Hepatocyte (in vitro differentiated cells): ENCODE measurements at regions not wholly inside any gene's neighbourhood (a gene's known extent, or its start where the extent isn't known, plus 50 kb on each side); places are given as distances from the start of the nearest gene placed in this dataset.

Experiments
- DNase-seq: peaks from one replicate; pipeline ENCODE4 v3.0.0-alpha.2; 2016; ENCODE audit warnings: low spot score
- H2AFZ ChIP-seq: fragments of 200-600 bp; sonication (generic); 2 replicates; pipeline ENCODE4 v1.6.0; 2016; ENCODE audit warnings: antibody characterized with exemption, mild to moderate bottlenecking
- H3K27ac ChIP-seq: fragments of 200-600 bp; sonication (generic); 2 replicates; pipeline ENCODE4 v1.5.1; 2016; ENCODE audit warnings: mild to moderate bottlenecking
- H3K27me3 ChIP-seq: fragments of 200-600 bp; sonication (generic); 2 replicates; pipeline ENCODE4 v1.6.1; 2016
- H3K36me3 ChIP-seq: fragments of 200-600 bp; sonication (generic); replicated peaks from 2 replicates; pipeline ENCODE4 v1.5.1; 2016; ENCODE audit warnings: low read depth; ENCODE audit not compliant: insufficient read depth
- H3K4me1 ChIP-seq: fragments of 200-600 bp; sonication (generic); 2 replicates; pipeline ENCODE4 v1.5.1; 2016; ENCODE audit warnings: mild to moderate bottlenecking, moderate library complexity; ENCODE audit not compliant: insufficient read depth
- H3K4me2 ChIP-seq: fragments of 200-600 bp; sonication (generic); 2 replicates; pipeline ENCODE4 v1.6.0; 2016
- H3K4me3 ChIP-seq: fragments of 200-600 bp; sonication (generic); 2 replicates; pipeline ENCODE4 v1.5.1; 2016; ENCODE audit warnings: mild to moderate bottlenecking
- H3K79me2 ChIP-seq: fragments of 200-600 bp; sonication (generic); 2 replicates; pipeline ENCODE4 v1.6.0; 2017; ENCODE audit warnings: mild to moderate bottlenecking
- H3K9me2 ChIP-seq: fragments of 200-600 bp; sonication (generic); replicated peaks from 2 replicates; pipeline ENCODE4 v1.6.0; 2017; ENCODE audit warnings: mild to moderate bottlenecking; ENCODE audit not compliant: insufficient read depth
- H3K9me3 ChIP-seq: fragments of 200-600 bp; sonication (generic); 2 replicates; pipeline ENCODE4 v1.5.1; 2016; ENCODE audit warnings: low read depth, mild to moderate bottlenecking
- H4K20me1 ChIP-seq: fragments of 200-600 bp; sonication (generic); 2 replicates; pipeline ENCODE4 v1.6.0; 2016; ENCODE audit warnings: mild to moderate bottlenecking; ENCODE audit not compliant: insufficient read depth, poor library complexity, severe bottlenecking
- CTCF ChIP-seq: fragments of 200-600 bp; sonication (generic); IDR thresholded peaks from 2 replicates; pipeline ENCODE4 v1.5.1; 2016; ENCODE audit warnings: antibody characterized with exemption, mild to moderate bottlenecking; ENCODE audit not compliant: poor library complexity
- EZH2 ChIP-seq: fragments of 200-600 bp; sonication (generic); IDR thresholded peaks from 2 replicates; pipeline ENCODE4 v1.6.1; 2016; ENCODE audit warnings: antibody characterized with exemption, mild to moderate bottlenecking, borderline replicate concordance
- EZH2phosphoT487 ChIP-seq: fragments of 200-600 bp; sonication (generic); IDR thresholded peaks from one replicate; pipeline ENCODE4 v1.6.1; 2018; ENCODE audit warnings: antibody characterized with exemption, mild to moderate bottlenecking, low read depth, moderate library complexity; ENCODE audit not compliant: unreplicated experiment, severe bottlenecking
- WGBS: methylation state at CpG from one replicate; pipeline ENCODE4 v1.1.6; 2016; ENCODE audit warnings: low lambda C conversion rate; ENCODE audit errors: missing lambda C conversion rate; 5-methylcytosine and 5-hydroxymethylcytosine counted together

- no peak overlapping the region for H3K4me2 ChIP-seq
- H3K9me3 ChIP-seq = no peaks in the 10 kb centered on the region
- no peaks in the 10 kb centered on the region for H3K36me3 ChIP-seq
- WGBS = 52% methylated on average over 5 of the region's 5 CpGs
- H3K27ac ChIP-seq = no peak overlapping the region
- no peaks in the 10 kb centered on the region for H3K79me2 ChIP-seq
- TF ChIP-seq EZH2 (no peak), CTCF (no peak), EZH2phosphoT487 (no peak)
- H4K20me1 ChIP-seq = no peaks in the 10 kb centered on the region
- no peaks in the 10 kb centered on the region for H3K27me3 ChIP-seq
- DNase-seq = no peak
- H2AFZ ChIP-seq = no peak overlapping the region
- H3K9me2 ChIP-seq = no peaks in the 10 kb centered on the region
- H3K4me1 ChIP-seq = no peaks in the 10 kb centered on the region
- H3K4me3 ChIP-seq = no peak overlapping the region
Observed at GRCh38 chrX:10040961-10041360, 73.8 kb downstream of the CLDN34 start.

- no peak overlapping the region for H3K27ac ChIP-seq
- no peaks in the 10 kb centered on the region for H3K27me3 ChIP-seq
- no peak overlapping the region for H3K4me2 ChIP-seq
- H3K36me3 ChIP-seq = no peaks in the 10 kb centered on the region
- DNase-seq = no peak
- H3K4me3 ChIP-seq = no peak overlapping the region
- H3K9me2 ChIP-seq = no peaks in the 10 kb centered on the region
- H3K79me2 ChIP-seq = no peaks in the 10 kb centered on the region
- no peak for TF ChIP-seq EZH2phosphoT487
- TF ChIP-seq EZH2 = no peak
- TF ChIP-seq CTCF = no peak
- no peaks in the 10 kb centered on the region for H3K4me1 ChIP-seq
- no peak overlapping the region for H2AFZ ChIP-seq
- H4K20me1 ChIP-seq = no peaks in the 10 kb centered on the region
- no peaks in the 10 kb centered on the region for H3K9me3 ChIP-seq
- WGBS = 65% methylated on average over 4 of the region's 4 CpGs
Observed at GRCh38 chrX:10041383-10041782, 74.2 kb downstream of the CLDN34 start.

GRCh38 chrX:10042055-10042454 is 74.9 kb downstream of the CLDN34 start:
- Histone ChIP-seq H3K4me1 (no peaks in the 10 kb centered on the region), H3K36me3 (no peaks in the 10 kb centered on the region), H4K20me1 (no peaks in the 10 kb centered on the region), H3K4me3 (no peak overlapping the region), H3K4me2 (no peak overlapping the region), H3K27ac (no peak overlapping the region), H3K9me2 (no peaks in the 10 kb centered on the region), H3K79me2 (no peaks in the 10 kb centered on the region), H3K9me3 (no peaks in the 10 kb centered on the region), H2AFZ (no peak overlapping the region), H3K27me3 (no peaks in the 10 kb centered on the region)
- no peak for DNase-seq
- WGBS = 72% methylated on average over 4 of the region's 4 CpGs
- TF ChIP-seq EZH2phosphoT487 (no peak), CTCF (no peak), EZH2 (no peak)

GRCh38 chrX:10043386-10043785 is 76.2 kb downstream of the CLDN34 start:
- Histone ChIP-seq H3K9me3 (no peaks in the 10 kb centered on the region), H4K20me1 (no peaks in the 10 kb centered on the region), H3K4me2 (no peak overlapping the region), H3K4me1 (no peaks in the 10 kb centered on the region), H3K9me2 (no peaks in the 10 kb centered on the region), H3K36me3 (no peaks in the 10 kb centered on the region), H2AFZ (no peak overlapping the region), H3K79me2 (no peaks in the 10 kb centered on the region), H3K27ac (no peak overlapping the region), H3K4me3 (no peak overlapping the region), H3K27me3 (no peaks in the 10 kb centered on the region)
- no peak for DNase-seq
- WGBS = 75% methylated on average over 7 of the region's 7 CpGs
- TF ChIP-seq EZH2 (no peak), CTCF (no peak), EZH2phosphoT487 (no peak)
